Neural cell (in vitro differentiated cells): ENCODE measurements at regions not wholly inside any gene's neighbourhood (a gene's known extent, or its start where the extent isn't known, plus 50 kb on each side); places are given as distances from the start of the nearest gene placed in this dataset.

Experiments
- CTCF ChIP-seq: fragments of 450-650 bp; IDR thresholded peaks from 2 replicates; pipeline ENCODE4 v1.5.1; 2014; ENCODE audit warnings: antibody characterized with exemption, mild to moderate bottlenecking, moderate library complexity; ENCODE audit not compliant: poor library complexity, severe bottlenecking
- EP300 ChIP-seq: fragments of 450-650 bp; conservative IDR thresholded peaks from 2 replicates; pipeline ENCODE4 v1.6.1; 2014; ENCODE audit warnings: antibody characterized with exemption, mild to moderate bottlenecking, moderate library complexity; ENCODE audit not compliant: poor library complexity, severe bottlenecking
- EZH2 ChIP-seq: fragments of 200-600, 300-800 bp; shearing (Covaris generic), sonication (generic); IDR thresholded peaks from 2 replicates; pipeline ENCODE4 v1.6.1; 2014; ENCODE audit warnings: antibody characterized with exemption, low read length, borderline replicate concordance, mild to moderate bottlenecking; ENCODE audit not compliant: insufficient read depth, poor library complexity, severe bottlenecking
- MXI1 ChIP-seq: fragments of 450-650 bp; conservative IDR thresholded peaks from 2 replicates; pipeline ENCODE4 v1.6.1; 2014; ENCODE audit warnings: antibody characterized with exemption, mild to moderate bottlenecking; ENCODE audit not compliant: poor library complexity, severe bottlenecking
- POLR2AphosphoS5 ChIP-seq: IDR thresholded peaks from 2 replicates; pipeline ENCODE4 v1.6.1; 2012
- RAD21 ChIP-seq: fragments of 450-650 bp; conservative IDR thresholded peaks from 2 replicates; pipeline ENCODE4 v1.6.1; 2014; ENCODE audit warnings: antibody characterized with exemption, mild to moderate bottlenecking, moderate library complexity
- REST ChIP-seq: IDR thresholded peaks from 2 replicates; pipeline ENCODE4 v1.6.1; 2012; ENCODE audit warnings: borderline replicate concordance
- SMC3 ChIP-seq: fragments of 450-650 bp; conservative IDR thresholded peaks from 2 replicates; pipeline ENCODE4 v1.6.1; 2014; ENCODE audit warnings: antibody characterized with exemption, mild to moderate bottlenecking, moderate library complexity; ENCODE audit not compliant: poor library complexity
- TAF1 ChIP-seq: IDR thresholded peaks from 2 replicates; pipeline ENCODE4 v1.6.1; 2012; ENCODE audit warnings: low read depth

- TF ChIP-seq SMC3 (no peak), REST (no peak), POLR2AphosphoS5 (no peak), CTCF (no peak), EZH2 (no peak), TAF1 (no peak), EP300 (no peak), MXI1 (no peak), RAD21 (no peak)
Observed at GRCh38 chr5:174542471-174542870, 181.9 kb upstream of the MSX2 start.
